GM23248 (cell line): ENCODE measurements at regions not wholly inside any gene's neighbourhood (a gene's known extent, or its start where the extent isn't known, plus 50 kb on each side); places are given as distances from the start of the nearest gene placed in this dataset.

Experiments used
- EZH2 ChIP-seq: fragments of 200-600 bp; sonication (generic); IDR thresholded peaks from 2 replicates; pipeline ENCODE4 v1.6.1; 2018; ENCODE audit warnings: antibody characterized with exemption, mild to moderate bottlenecking; ENCODE audit not compliant: insufficient read depth, poor library complexity, severe bottlenecking
- EZH2phosphoT487 ChIP-seq: fragments of 200-600 bp; sonication (generic); IDR thresholded peaks from 2 replicates; pipeline ENCODE4 v1.6.1; 2018; ENCODE audit warnings: antibody characterized with exemption, moderate library complexity, mild to moderate bottlenecking, low read depth; ENCODE audit not compliant: insufficient read depth

DNA sequence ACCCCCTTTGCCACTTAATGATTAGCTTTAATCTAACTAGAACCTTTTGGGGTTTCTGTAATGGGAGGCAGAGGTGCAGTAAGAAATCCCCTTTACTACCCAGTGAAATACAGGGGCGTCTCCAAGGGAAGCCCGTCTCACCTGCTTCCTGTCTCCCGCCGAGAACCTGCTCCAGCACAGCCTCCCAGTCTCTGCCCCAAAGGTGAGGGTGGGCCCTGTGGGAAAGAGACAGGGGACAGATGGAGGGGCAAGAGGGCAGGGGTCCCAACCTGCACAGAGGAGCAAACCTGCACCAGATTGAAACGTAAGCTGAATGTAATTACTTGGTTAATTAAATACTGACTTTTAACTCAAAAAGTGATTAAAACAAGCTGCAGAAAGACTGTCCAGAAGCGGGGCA, 474.2 kb upstream of the SULF2 start:
- TF ChIP-seq EZH2 (no peak), EZH2phosphoT487 (no peak)
